ENCODE measurements at regions not wholly inside any gene's neighbourhood (a gene's known extent, or its start where the extent isn't known, plus 50 kb on each side); places are given as distances from the start of the nearest gene placed in this dataset.

DNA sequence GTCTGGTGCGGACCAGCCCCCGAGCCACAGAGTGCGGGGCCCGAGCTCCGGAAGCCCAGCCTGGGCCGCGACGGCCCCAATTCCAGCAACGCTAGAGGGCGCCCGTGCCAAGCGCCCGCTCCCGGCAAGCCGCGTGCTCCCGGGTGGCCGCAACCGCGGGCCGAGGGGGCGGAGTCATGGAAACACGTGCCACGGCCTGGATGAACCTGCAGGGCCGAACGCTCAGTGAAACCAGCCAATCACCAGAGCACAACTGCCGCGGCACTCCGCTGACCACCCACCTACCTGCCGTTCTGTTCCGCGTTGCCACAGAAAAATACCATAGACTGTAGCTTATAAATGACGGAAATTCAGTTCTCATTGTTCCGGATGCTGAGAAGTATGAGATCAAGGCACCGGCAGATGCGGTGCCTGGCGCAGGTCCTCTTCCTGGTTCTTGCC lies 85.7 kb upstream of the FOXC1 start:
- TF ChIP-seq, protein P1, sequence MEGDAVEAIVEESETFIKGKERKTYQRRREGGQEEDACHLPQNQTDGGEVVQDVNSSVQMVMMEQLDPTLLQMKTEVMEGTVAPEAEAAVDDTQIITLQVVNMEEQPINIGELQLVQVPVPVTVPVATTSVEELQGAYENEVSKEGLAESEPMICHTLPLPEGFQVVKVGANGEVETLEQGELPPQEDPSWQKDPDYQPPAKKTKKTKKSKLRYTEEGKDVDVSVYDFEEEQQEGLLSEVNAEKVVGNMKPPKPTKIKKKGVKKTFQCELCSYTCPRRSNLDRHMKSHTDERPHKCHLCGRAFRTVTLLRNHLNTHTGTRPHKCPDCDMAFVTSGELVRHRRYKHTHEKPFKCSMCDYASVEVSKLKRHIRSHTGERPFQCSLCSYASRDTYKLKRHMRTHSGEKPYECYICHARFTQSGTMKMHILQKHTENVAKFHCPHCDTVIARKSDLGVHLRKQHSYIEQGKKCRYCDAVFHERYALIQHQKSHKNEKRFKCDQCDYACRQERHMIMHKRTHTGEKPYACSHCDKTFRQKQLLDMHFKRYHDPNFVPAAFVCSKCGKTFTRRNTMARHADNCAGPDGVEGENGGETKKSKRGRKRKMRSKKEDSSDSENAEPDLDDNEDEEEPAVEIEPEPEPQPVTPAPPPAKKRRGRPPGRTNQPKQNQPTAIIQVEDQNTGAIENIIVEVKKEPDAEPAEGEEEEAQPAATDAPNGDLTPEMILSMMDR (IDR thresholded peaks at IDR 0.05; ENCODE audit: borderline replicate concordance, extremely low read depth, low read length, poor library complexity, severe bottlenecking): no peak
- no peak for TF ChIP-seq EZH2 (IDR thresholded peaks at IDR 0.05; ENCODE audit: borderline replicate concordance, low read depth, low read length, severe bottlenecking)

Measured in DND-41 (cell line).